ENCODE measurements at regions not wholly inside any gene's neighbourhood (a gene's known extent, or its start where the extent isn't known, plus 50 kb on each side); places are given as distances from the start of the nearest gene placed in this dataset.
"Not testable (repeated sequence)": the region's sequence is repeated elsewhere in the genome, so short reads cannot be mapped to it uniquely, and the experiment has no call there.

GRCh38 chr10:57494486-57494885 is 773.2 kb downstream of the IPMK start:
- DNase-seq = no peak

GRCh38 chr10:57482259-57482658 is 785.4 kb downstream of the IPMK start:
- no peak for DNase-seq

- DNase-seq = no peak
Measured at GRCh38 chr10:57472823-57473619, 794.7 kb downstream of the IPMK start.

GRCh38 chr10:57468894-57469432 is 798.7 kb downstream of the IPMK start:
- DNase-seq = no peak

DNA sequence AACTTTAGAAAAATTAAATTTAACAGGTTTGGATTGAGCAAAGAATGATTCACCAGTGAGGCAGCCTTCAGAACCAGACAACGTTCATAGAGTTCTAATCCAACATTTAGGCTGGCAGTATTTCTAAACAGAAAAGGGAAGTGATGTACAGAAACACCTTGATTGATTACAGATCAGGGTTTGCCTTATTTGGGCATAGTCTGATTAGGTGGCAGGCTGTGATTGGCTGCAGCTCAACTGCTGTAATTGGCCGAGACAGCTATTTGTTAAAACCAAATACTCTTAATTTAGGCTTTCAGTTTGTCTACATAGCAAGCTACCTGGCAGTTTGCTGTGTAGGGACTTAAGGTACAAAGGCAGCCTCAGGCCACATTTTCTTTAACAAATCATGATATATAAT is 802.5 kb downstream of the IPMK start:
- no peak for DNase-seq

GRCh38 chr10:57460540-57460939 is 807.2 kb downstream of the IPMK start:
- DNase-seq = no peak

- DNase-seq = no peak
Measured at GRCh38 chr10:57457972-57458512, 809.7 kb downstream of the IPMK start.

DNA sequence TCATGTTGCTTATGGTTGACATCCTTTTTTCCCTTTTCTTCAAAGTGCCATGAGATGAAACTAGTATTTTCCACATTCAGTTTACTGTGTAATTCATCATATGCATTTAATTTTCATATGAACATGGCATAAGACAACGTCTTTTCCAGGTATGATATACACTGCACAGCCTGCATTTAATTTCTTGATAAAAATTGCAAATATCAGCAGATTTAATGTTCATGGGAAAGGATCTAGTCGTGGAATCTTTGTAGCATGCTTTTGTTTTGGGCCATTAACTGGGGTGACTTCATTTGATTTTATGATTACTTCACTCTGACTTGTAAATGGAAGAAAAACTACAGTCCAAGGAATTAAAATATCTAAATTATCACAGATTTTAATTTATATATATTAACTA is 837.3 kb downstream of the IPMK start:
- DNase-seq = no peak

DNA sequence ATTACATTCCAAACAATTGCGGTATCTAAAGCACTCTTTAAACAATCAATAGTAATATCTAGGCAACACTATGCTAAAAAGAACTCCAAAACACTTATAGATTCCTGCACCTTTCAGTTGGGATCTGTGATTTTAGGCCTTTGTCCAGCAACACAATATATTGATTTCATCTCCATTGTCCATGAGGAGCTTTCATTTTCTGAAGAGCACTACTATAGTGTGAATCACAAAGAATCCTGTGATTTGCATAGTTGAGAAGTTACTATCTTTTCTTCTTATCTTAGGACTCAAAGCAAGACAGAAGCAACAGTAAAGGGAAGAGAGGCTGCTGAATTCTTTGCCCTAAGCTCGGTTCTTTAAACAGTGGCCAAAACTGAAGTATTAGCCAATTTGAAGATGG is 846.8 kb downstream of the IPMK start:
- DNase-seq = no peak

DNA sequence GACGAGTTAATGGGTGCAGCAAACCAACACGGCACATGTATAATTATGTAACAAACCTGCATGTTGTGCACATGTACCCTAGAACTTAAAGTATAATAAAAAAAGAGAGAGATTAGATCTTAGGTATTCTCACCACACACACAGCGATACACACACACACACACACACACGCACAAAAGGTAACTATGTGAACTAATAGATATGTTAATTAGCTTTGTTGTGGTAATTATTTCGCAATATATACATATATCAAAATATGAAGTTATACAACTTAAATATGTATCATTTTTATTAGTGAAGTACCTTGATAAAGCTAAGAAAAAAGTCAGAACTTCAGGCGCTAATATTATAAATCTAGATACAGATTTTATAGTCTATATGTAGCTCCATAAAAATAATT is 849.2 kb downstream of the IPMK start:
- no peak for DNase-seq

- DNase-seq = no peak
Measured at GRCh38 chr10:57395923-57396322, 871.8 kb downstream of the IPMK start.

- DNase-seq = no peak
Measured at GRCh38 chr10:57367412-57367811, 900.3 kb downstream of the IPMK start.

DNA sequence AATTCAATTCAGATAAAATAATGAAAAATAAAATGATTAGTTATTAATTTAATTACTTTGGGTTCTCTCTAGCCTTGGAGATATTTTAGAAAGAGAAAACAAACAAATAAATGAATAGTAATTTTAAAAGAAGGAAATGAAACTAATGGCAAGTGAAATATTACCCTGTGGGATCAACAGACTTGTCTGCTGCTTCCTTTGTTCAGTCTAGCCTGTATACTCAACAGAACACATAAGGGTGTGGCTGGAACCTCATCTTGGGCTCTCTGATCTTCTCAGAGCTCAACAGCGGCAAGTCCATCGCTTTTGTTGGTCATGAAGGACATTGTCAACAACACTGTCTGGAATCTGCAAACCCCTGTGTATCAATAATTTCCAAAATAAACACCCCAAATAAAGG is 904.9 kb downstream of the IPMK start:
- no peak for DNase-seq

DNA sequence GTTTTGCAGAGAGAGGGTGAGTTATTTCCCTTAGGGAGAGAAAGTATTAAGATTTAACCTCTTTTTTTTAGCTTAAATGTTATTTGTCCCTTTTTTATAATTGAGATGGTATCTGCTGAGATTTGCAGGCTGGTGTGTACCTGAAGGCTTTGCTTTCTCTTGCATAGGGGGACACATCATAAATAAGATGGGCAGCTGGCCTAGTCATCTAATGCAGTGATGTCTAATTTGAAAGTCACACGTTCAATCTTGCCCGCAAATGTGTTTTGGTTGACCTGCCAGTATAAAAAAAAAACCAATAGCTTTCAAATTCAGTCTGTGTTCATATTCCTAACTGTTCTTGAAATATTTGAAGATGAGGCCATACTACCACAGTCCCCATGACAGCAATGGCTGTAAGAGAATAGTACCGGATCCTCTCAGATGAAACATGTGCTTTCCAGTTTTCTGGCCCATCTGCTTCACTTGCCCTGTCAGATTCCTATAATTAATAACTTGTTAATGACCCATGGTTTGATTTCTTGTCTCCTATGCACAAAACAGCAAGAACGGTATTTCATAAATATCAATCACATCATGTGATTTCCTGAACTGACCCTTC is 914.2 kb downstream of the IPMK start:
- no peak for DNase-seq

DNA sequence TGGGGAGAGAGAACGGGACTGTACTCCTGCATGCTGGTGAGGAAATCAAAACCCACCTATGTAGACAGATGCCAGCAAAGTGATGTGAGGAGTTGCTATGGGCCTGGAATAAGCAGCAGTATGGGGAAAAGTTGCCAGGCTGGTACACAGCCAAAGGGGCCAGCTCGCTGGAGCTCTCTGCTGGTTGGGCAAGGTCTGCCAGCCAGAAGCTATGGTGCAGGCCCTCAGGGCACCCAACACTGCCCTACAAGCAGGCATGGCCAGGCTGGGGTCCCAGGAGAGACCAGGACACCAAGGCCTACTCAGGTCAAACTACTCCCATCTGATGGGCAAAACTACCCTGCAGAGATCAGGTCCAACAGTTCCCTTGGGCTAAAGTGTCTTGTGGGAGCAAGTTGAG is 916.6 kb downstream of the IPMK start:
- DNase-seq = no peak

DNA sequence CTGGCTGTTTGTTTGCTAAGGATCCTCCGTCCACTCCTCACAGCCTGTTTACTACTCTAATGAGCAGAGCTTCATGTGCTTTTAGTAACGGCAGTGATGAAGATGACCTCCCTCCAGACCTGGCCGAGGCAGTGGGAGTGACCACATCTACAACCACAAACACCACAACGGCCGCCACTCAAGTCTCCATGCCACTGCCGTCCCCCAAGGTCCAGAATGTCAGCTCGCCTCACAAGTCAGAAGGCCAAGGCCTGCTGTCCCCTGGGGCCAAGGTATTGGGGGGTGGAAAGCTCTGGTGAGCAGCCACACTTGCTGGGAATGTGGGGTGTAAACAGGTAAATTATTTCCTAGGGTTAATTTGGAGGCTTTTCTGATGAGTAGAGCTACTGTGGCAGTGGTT is 926.4 kb downstream of the IPMK start:
- no peak for DNase-seq

DNA sequence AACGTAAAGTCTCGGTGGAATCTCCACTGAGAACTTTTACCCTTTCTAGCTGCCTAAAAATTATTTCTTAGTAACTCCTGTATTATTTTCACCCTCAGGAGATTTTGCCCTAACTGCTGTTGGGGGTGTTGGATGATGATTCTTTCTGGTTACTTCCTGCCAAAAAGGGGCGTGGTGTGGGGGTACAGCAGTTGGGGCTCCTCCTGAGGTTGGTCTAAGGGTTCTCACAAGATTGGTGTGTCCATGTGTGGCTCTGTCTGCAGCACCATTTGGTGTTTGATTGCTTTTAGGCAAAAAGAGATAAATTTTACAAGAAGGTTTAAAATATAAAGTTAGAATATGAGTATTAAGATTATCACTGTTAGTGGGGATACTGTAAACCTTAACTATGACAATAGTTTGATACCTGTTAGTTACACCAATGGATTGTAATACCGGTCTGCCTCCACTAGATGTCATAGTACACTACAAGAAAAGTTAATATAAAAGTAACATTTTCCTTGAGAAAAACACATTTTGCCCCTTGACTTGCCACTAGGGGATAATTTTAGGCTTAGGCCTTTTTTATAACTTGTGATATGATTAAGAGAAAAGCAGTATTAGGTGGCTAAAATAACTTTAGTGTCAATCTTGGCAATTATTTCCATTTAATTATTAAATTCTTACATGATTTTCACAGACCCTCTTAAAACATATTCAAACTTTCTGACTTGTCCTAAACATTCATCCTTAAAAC is 928.7 kb downstream of the IPMK start:
- no peak for DNase-seq

DNA sequence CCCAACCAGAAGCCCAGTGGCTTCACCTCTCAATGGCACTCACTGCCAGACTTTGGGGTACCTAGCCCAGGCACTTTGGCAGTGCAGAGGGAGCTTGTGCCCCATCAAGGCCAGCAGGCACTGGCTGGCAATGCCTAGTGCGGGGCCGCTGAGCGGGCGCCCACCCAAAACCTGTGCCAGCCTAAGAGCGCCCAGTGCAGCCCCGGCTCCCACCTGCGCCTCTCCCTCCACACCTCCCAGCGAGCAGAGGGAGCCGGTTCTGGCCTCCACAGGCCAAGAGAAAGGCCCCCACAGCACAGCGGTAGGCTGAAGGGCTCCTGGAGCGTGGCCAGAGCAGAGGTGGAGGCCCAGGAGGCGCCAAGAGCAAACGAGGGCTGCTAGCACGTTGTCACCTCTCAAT is 930.8 kb downstream of the IPMK start:
- no peak for DNase-seq

GRCh38 chr10:57336341-57336740 is 931.4 kb downstream of the IPMK start:
- DNase-seq = no peak

GRCh38 chr10:57334523-57334922 is 933.2 kb downstream of the IPMK start:
- DNase-seq = no peak

DNA sequence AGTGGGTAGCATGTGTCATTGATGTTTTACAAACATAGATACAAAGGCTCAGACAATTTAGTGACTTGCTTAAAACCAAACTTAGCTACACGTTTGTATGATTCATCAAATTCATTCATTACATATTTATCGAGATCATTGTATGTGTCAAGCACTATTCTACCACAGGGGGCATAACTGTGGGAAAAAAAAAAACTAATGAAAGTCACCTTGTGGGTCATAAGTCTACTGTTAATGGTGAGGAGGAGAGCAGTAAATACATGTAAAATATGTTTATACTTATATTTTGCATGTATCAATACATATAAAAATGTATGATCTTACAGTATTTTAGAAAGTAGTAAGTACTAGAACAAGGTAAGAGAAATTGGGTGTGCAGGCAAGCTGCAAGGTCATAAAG is 933.8 kb downstream of the IPMK start:
- DNase-seq = no peak

GRCh38 chr10:57321400-57321854 is 946.3 kb downstream of the IPMK start:
- not testable (repeated sequence) for DNase-seq

- DNase-seq = no peak
Measured at GRCh38 chr10:57320416-57320815, 947.3 kb downstream of the IPMK start.

All from right hindlimb (tissue), 1 donor.